Colonic mucosa (tissue), 4 donors: ENCODE measurements at regions not wholly inside any gene's neighbourhood (a gene's known extent, or its start where the extent isn't known, plus 50 kb on each side); places are given as distances from the start of the nearest gene placed in this dataset.

ENCODE experiments used
- DNase-seq: peaks from one replicate; pipeline ENCODE4 v3.0.0-alpha.2; 2020
- H3K27ac ChIP-seq: fragments of 200-600 bp; one replicate; pipeline ENCODE4 v1.8.0; 2021
- H3K27me3 ChIP-seq: fragments of 200-600 bp; one replicate; pipeline ENCODE4 v1.8.0; 2021
- H3K36me3 ChIP-seq: fragments of 200-600 bp; one replicate; pipeline ENCODE4 v1.8.0; 2021
- H3K4me1 ChIP-seq: fragments of 200-600 bp; one replicate; pipeline ENCODE4 v1.8.0; 2021; ENCODE audit warnings: mild to moderate bottlenecking
- H3K4me3 ChIP-seq: fragments of 200-600 bp; one replicate; pipeline ENCODE4 v1.8.0; 2021
- H3K9ac ChIP-seq, 2 donors: one replicate each; pipeline ENCODE4 v1.7.0; 2013; ENCODE audit warnings: control low read depth in 2 of 2, low read depth in 2 of 2, low read length in 2 of 2
- H3K9me3 ChIP-seq: fragments of 200-600 bp; one replicate; pipeline ENCODE4 v1.8.0; 2021
- intact Hi-C: fragments of 100-400 bp; cut with DNase I; formaldehyde crosslinking; loops from one replicate; pipeline ENCODE4 v1.14.1; 2022
- TF ChIP-seq, protein P1 (sequence below): fragments of 200-600 bp; IDR thresholded peaks from one replicate; pipeline ENCODE4 v1.8.0; 2022; ENCODE audit warnings: antibody characterized with exemption, mild to moderate bottlenecking
- donor health status: healthy.
- donor health status: DM: no; HTN: no; CAD: no.
- donor health status: DM: no; HTN: no; CAD: no.

DNA sequence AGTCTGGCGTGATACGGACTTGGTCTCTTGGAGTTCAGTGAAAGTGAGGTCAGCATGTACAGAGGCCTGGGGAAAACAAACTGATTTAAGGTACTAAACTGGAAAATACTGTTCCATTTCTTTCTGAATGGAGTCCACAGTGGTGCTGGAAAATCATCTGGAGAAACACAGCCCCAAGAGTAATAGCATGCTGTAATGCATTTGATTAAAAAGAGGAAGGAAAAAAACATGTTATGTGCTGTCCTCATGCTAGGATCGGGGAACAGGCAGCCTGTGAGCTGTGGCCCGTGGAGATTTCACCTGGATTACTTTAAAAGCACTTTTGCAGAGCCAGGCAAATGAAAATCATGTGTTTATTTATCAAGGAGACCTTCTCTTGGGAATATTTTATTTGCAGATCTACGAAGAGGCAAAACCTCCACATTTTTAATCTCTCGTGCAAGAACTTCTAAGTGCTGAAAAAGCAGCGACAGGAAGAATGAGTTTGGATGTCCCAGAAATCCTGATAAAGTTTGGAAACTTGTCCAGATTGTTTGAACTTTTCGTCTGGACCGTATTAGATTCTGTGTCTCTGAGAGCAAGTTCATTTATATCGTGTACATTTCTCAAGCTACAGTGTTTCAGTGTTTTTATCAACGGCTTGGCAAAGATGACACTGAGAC lies 228.8 kb downstream of the GAS1 start:
- intact Hi-C loops: no loop called here
- H3K27ac ChIP-seq: no peak overlapping the region
- no peak for DNase-seq

DNA sequence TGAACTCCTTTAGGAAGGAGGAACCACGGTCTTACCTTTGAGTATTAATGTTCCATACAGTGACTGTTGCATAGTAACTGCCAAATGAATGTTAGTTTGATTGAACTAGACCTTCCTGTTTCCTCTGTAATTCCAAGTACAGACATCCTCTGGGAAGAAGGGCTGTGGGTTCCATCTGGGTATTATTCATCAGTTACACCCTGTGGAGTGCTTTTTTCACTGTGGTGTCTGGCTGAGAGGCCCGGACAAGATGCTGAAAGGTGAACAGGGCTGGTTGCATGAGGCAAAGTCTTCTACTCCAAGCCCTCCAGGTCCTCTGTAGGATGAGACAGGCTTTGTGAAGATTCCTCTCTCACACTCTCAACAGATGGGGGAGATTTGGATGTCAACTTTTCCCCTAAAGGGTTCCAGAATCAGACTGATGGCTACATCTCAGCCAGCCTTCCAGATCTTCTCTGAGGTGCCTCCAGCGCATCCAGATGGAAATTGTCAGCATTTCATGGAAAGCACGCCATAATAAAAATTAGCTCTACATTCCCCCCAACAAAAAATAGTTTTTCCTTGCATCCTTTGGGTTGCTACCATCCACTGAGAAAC lies 230.9 kb downstream of the GAS1 start:
- Histone ChIP-seq H3K4me1 (no peaks in the 10 kb centered on the region), H3K27me3 (no peaks in the 10 kb centered on the region), H3K9me3 (no peaks in the 10 kb centered on the region), H3K27ac (no peak overlapping the region), H3K9ac (no peak overlapping the region), H3K4me3 (no peak overlapping the region), H3K36me3 (no peaks in the 10 kb centered on the region)
- intact Hi-C loops: no loop called here
- TF ChIP-seq, protein P1, sequence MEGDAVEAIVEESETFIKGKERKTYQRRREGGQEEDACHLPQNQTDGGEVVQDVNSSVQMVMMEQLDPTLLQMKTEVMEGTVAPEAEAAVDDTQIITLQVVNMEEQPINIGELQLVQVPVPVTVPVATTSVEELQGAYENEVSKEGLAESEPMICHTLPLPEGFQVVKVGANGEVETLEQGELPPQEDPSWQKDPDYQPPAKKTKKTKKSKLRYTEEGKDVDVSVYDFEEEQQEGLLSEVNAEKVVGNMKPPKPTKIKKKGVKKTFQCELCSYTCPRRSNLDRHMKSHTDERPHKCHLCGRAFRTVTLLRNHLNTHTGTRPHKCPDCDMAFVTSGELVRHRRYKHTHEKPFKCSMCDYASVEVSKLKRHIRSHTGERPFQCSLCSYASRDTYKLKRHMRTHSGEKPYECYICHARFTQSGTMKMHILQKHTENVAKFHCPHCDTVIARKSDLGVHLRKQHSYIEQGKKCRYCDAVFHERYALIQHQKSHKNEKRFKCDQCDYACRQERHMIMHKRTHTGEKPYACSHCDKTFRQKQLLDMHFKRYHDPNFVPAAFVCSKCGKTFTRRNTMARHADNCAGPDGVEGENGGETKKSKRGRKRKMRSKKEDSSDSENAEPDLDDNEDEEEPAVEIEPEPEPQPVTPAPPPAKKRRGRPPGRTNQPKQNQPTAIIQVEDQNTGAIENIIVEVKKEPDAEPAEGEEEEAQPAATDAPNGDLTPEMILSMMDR: no peak
- DNase-seq: no peak

More for the DNA sequence above, 228.8 kb downstream of the GAS1 start:
- H3K27me3 ChIP-seq: no peaks in the 10 kb centered on the region
- no peaks in the 10 kb centered on the region for H3K9me3 ChIP-seq
- H3K9ac ChIP-seq: no peak overlapping the region
- no peak overlapping the region for H3K4me3 ChIP-seq
- H3K4me1 ChIP-seq: no peaks in the 10 kb centered on the region
- TF ChIP-seq, protein P1: no peak
- H3K36me3 ChIP-seq: no peaks in the 10 kb centered on the region

DNA sequence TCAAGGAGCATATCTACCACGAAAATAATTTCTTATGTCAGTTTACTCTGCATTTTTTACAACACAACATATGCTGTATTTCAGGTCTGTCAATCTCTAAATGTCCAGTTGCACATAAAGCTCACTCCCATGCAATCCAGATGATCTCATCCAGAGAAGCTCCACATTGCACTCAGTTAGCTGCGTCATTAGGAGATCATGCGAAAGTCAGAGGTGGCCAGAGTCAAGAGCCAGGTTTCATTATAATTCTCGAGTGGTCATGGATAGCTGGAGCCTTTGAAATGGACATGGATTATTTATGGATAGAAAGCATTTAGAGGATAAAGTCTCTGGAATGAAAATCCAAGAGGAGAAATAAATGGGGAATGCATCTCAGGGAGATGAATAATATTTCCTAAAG lies 232.3 kb downstream of the GAS1 start:
- no peaks in the 10 kb centered on the region for H3K27me3 ChIP-seq
- H3K4me3 ChIP-seq: no peak overlapping the region
- H3K9ac ChIP-seq: no peak overlapping the region
- H3K36me3 ChIP-seq: no peaks in the 10 kb centered on the region
- no peak overlapping the region for H3K27ac ChIP-seq
- TF ChIP-seq, protein P1: no peak
- DNase-seq: no peak
- no peaks in the 10 kb centered on the region for H3K9me3 ChIP-seq
- H3K4me1 ChIP-seq: no peaks in the 10 kb centered on the region
- intact Hi-C loops: no loop called here

DNA sequence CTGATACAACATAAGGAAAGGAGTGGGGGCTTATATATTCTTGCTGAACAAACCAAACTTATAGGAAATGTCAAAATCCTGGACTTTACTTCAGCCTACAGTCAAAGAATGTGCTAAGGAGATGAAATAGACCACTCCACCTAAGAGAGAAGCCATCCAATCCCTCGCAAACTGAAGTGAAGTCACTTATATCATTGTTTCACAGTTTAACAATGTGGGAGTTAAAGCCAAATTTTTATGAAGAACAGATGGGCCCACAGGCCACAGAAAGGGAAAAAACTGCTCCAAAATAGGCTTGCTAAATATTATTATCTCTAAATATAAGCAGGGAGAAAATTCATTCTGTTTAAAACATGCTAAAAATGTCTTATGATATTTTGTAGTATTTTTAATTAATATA lies 233.3 kb downstream of the GAS1 start:
- DNase-seq: no peak
- H3K9ac ChIP-seq: no peak overlapping the region
- H3K9me3 ChIP-seq: no peaks in the 10 kb centered on the region
- no peaks in the 10 kb centered on the region for H3K36me3 ChIP-seq
- H3K27me3 ChIP-seq: no peaks in the 10 kb centered on the region
- H3K27ac ChIP-seq: no peak overlapping the region
- intact Hi-C loops: no loop called here
- H3K4me3 ChIP-seq: no peak overlapping the region
- TF ChIP-seq, protein P1: no peak
- no peaks in the 10 kb centered on the region for H3K4me1 ChIP-seq

DNA sequence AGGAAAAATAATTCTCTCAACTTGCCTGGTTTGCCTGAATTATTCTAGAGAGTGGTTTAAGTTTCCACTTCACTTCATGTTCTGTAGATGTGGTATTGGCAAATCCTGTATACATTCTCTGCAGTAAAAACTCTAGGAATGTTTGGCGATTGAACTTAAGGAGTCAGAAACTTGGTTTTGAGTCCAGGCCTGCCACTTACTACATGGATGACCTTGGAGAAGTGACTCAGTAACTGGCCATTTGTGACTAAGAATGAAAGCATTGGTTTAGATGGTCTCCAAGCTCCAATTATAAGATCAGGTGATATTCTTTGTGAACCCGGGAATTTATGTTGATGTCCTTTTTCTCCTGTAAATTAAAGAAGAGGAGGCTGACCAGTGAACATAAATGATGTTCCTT lies 233.8 kb downstream of the GAS1 start:
- intact Hi-C loops: no loop called here
- TF ChIP-seq, protein P1: no peak
- Histone ChIP-seq H3K4me1 (no peaks in the 10 kb centered on the region), H3K27ac (no peak overlapping the region), H3K9ac (no peak overlapping the region), H3K9me3 (no peaks in the 10 kb centered on the region), H3K27me3 (no peaks in the 10 kb centered on the region), H3K4me3 (no peak overlapping the region), H3K36me3 (no peaks in the 10 kb centered on the region)
- DNase-seq: no peak
